HG03521 (cell line): ENCODE measurements at regions not wholly inside any gene's neighbourhood (a gene's known extent, or its start where the extent isn't known, plus 50 kb on each side); places are given as distances from the start of the nearest gene placed in this dataset.
"Not testable (repeated sequence)": the region's sequence is repeated elsewhere in the genome, so short reads cannot be mapped to it uniquely, and the experiment has no call there.

Experiments
- ATAC-seq: cut with Tn5 transposase; IDR thresholded peaks from one replicate; pipeline ENCODE4 v1.9.1; 2021; ENCODE audit warnings: mild to moderate bottlenecking, moderate library complexity; ENCODE audit not compliant: unreplicated experiment

DNA sequence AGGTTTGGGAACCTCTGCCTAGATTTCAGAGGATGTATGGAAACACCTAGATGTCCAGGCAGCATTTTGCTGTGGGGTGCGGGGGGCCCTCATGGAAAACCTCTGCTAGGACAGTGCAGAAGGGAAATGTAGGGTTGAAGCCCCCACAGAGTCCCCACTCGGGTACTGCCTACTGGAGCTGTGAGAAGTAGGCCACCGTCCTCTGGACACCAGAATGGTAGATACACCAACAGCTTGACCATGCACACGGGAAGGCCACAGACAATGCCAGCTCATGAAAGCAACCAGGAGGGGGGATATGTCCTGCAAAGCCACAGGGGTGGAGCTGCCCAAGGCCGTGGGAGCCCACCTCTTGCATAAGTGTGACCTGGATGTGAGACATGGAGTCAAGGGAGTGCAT lies 1336.5 kb downstream of the SPATA31A7 start:
- not testable (repeated sequence) for ATAC-seq

DNA sequence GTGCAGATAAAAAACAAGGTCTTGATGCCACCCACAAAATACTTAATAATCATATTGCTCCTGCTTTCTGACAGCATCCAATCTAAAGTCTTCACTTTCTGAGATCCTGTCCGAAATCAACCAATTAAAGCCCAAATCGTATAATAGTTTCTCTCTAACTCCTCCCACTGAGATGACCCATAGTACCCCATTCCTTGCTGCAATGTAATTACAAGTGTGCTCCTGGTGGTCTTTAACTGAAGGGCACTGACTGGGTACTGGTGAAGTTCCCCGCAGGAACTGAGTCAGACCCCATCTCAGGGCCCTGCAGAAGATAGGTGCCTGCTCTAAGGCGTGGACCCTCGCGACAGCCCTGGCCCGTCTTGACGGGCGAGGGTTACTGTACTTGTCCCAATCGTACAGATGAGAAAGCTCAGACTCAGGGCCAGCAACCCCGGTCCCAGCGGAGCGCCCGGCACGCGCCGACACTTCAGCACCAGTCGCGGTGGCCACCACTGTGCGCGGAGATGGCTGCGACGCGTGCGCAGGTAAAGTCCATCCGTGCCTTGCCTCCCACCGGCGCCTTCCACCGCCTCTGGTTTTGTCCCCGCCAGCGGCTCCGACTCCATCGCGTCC lies 1342.4 kb downstream of the SPATA31A7 start:
- ATAC-seq = not testable (repeated sequence)

DNA sequence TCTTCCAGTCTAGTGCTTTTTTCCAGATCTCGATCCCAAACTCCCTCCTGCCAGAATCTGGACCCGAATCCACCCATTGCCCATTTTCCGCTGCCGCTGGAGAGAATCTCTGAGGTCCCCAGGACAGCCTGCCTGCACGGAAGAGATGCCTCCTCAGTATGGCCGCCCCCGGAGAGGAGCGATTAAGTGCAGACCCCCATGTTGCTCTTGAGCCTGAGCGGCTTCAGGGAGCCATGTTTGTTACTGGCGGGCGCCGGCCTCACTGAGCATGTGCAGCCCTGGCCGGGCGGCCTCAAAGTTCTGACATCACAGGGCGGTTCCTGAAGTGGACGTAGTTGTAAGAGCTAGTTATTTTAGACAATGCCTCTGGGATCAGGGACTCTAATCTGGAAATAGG lies 1342.9 kb downstream of the SPATA31A7 start:
- not testable (repeated sequence) for ATAC-seq

DNA sequence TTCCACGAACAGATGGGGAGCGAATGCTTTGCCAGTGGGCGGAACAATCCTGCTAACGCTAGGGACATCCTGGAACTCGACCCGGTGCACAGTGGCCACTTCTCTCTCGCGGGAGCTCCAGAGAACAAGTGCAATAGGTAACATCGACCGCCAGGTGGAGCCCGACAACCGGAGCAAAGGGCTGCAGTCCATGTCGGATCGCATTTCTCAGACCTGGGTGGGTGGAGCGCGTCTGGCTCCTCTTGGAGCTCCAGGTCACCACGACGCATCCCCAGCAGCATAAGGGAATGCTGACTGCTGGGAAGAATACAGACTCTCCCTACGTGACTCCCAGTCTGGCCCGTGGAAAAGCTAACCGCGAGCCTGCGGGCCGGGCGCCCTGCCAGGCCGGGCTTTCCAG lies 1360.7 kb downstream of the SPATA31A7 start:
- peak; percentile 71 for ATAC-seq

DNA sequence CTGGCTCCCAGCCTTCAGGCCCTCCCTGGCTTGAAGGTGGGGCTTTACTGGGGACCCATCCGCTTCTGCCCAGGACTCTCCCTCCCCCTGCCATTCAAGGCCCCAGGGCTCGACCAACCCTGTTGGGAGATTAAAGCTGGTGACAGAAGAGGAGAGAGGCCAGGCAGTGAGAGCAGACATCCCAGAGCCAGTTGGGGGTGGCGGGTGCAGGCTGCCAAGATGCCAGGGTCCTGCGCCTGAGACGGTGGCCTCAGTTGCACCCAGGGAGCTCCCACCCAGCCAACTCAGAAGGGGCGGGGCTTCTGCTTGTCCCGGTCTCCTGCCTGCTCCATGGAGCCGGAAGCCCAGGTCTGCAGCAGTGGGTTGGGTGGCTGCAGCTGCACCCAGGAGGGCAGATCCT lies 1370.8 kb downstream of the SPATA31A7 start:
- ATAC-seq = not testable (repeated sequence)

DNA sequence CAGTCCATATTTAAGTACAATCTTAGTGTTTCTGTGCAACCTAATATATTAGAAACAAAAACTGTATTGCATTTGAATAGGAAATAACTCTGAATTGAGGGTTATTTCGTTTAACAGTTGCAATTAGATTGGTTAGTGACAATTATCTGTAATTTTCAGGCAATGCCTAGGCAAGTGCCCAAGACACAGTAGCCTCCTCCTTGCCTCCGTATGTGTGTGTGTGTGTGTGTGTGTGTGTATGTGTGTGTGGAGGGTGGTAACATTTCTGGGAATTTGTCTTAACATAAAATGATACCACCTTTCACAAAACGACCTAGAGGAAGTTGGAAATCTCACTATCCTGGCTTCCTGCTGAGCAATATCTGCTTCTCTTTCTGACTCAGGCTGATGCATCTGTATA lies 1375.3 kb downstream of the SPATA31A7 start:
- not testable (repeated sequence) for ATAC-seq

DNA sequence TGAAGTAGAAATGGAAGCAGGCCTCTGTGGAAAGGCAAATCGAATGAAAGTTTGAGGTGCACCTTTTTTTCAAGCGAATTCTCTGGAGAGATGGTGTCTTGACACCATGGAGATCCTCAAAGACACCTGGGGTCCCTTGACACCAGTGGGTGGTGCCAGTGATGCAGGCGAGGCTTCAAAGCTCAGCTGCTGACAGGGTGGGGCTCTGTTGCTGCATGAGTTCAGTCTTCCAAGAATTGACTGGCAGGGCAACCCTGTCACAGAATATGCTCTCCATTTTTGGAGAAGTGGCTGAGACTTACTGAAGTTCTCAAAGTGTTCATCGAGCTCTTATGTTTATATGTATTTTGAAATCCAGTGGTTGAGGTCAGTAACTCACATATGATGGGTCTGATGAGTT lies 1376.6 kb downstream of the SPATA31A7 start:
- not testable (repeated sequence) for ATAC-seq

DNA sequence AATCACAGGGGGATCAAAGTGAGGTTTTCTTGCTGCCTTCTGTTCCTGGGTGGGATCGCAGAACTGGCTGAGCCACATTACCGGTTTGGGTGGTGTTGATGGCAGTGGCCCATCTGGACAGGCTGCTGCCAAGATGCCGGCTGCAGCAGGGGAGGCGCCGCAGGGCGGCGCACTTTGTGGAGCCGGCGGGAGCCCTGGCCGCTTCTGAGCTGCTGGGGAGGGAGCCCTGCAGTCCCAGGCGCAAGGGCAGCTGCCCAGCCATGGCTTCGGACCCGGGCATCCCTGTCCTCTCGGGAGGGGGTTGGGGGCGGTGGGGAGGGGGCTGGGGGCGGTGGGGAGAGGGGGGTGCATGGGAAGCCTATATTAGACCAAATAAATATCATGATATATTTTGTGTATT lies 1407.3 kb downstream of the SPATA31A7 start:
- ATAC-seq = not testable (repeated sequence)
